DOHH2 (cell line): ENCODE measurements at regions not wholly inside any gene's neighbourhood (a gene's known extent, or its start where the extent isn't known, plus 50 kb on each side); places are given as distances from the start of the nearest gene placed in this dataset.

ENCODE experiments used
- CTCF ChIP-seq: fragments of 200-600 bp; sonication (generic); IDR thresholded peaks from one replicate; pipeline ENCODE4 v1.5.1; 2014; ENCODE audit warnings: antibody characterized with exemption, mild to moderate bottlenecking, low read depth, low read length; ENCODE audit not compliant: poor library complexity, severe bottlenecking
- EZH2phosphoT487 ChIP-seq: fragments of 200-600 bp; sonication (generic); IDR thresholded peaks from 2 replicates; pipeline ENCODE4 v1.6.1; 2017; ENCODE audit warnings: borderline replicate concordance, mild to moderate bottlenecking, antibody characterized with exemption, low read length, moderate library complexity, mixed read lengths

- TF ChIP-seq CTCF (no peak), EZH2phosphoT487 (no peak)
Measured at GRCh38 chr9:89659473-89659872, 54.7 kb downstream of the GADD45G start.
